GM23248 (cell line): ENCODE measurements at regions not wholly inside any gene's neighbourhood (a gene's known extent, or its start where the extent isn't known, plus 50 kb on each side); places are given as distances from the start of the nearest gene placed in this dataset.
A peak's percentile ranks its signal among the peaks of the same experiment; 100 is the strongest.

ENCODE experiments used
- DNase-seq: peaks from one replicate; pipeline ENCODE4 v3.0.0-alpha.2; 2015
- H2AFZ ChIP-seq: fragments of 200-600 bp; sonication (generic); 2 replicates; pipeline ENCODE4 v1.6.1; 2016; ENCODE audit warnings: antibody characterized with exemption
- H3F3A ChIP-seq: fragments of 200-600 bp; sonication (generic); 2 replicates; pipeline ENCODE4 v1.6.1; 2016; ENCODE audit warnings: mild to moderate bottlenecking, antibody characterized with exemption, mixed run types; ENCODE audit not compliant: insufficient read depth
- H3K27ac ChIP-seq: fragments of 200-600 bp; sonication (generic); 2 replicates; pipeline ENCODE4 v1.5.1; 2016; ENCODE audit warnings: mild to moderate bottlenecking
- H3K27me3 ChIP-seq: fragments of 200-600 bp; sonication (generic); replicated peaks from 2 replicates; pipeline ENCODE4 v1.6.1; 2016; ENCODE audit warnings: mild to moderate bottlenecking; ENCODE audit not compliant: insufficient read depth
- H3K36me3 ChIP-seq: fragments of 200-600 bp; sonication (generic); 2 replicates; pipeline ENCODE4 v1.6.1; 2016; ENCODE audit warnings: low read depth, mild to moderate bottlenecking
- H3K4me1 ChIP-seq: fragments of 200-600 bp; sonication (generic); 2 replicates; pipeline ENCODE4 v1.6.1; 2016; ENCODE audit warnings: mild to moderate bottlenecking; ENCODE audit not compliant: insufficient read depth
- H3K4me2 ChIP-seq: fragments of 200-600 bp; sonication (generic); one replicate; pipeline ENCODE4 v1.6.1; 2016; ENCODE audit warnings: mild to moderate bottlenecking; ENCODE audit not compliant: unreplicated experiment
- H3K4me3 ChIP-seq: fragments of 200-600 bp; sonication (generic); 2 replicates; pipeline ENCODE4 v1.5.1; 2016; ENCODE audit warnings: mild to moderate bottlenecking
- H3K79me2 ChIP-seq: fragments of 200-600 bp; sonication (generic); 2 replicates; pipeline ENCODE4 v1.6.1; 2016; ENCODE audit warnings: mild to moderate bottlenecking; ENCODE audit not compliant: insufficient read depth
- H3K9ac ChIP-seq: fragments of 200-600 bp; sonication (generic); 2 replicates; pipeline ENCODE4 v1.6.1; 2016; ENCODE audit warnings: mild to moderate bottlenecking
- H3K9me2 ChIP-seq: fragments of 200-600 bp; sonication (generic); 2 replicates; pipeline ENCODE4 v1.6.1; 2016; ENCODE audit warnings: mixed run types, mild to moderate bottlenecking, moderate library complexity; ENCODE audit not compliant: insufficient read depth
- H3K9me3 ChIP-seq: fragments of 200-600 bp; sonication (generic); one replicate; pipeline ENCODE4 v1.6.1; 2017; ENCODE audit warnings: low read depth
- H4K20me1 ChIP-seq: fragments of 200-600 bp; sonication (generic); 2 replicates; pipeline ENCODE4 v1.6.0; 2016; ENCODE audit not compliant: insufficient read depth
- EZH2 ChIP-seq: fragments of 200-600 bp; sonication (generic); IDR thresholded peaks from 2 replicates; pipeline ENCODE4 v1.6.1; 2018; ENCODE audit warnings: antibody characterized with exemption, mild to moderate bottlenecking; ENCODE audit not compliant: insufficient read depth, poor library complexity, severe bottlenecking
- EZH2phosphoT487 ChIP-seq: fragments of 200-600 bp; sonication (generic); IDR thresholded peaks from 2 replicates; pipeline ENCODE4 v1.6.1; 2018; ENCODE audit warnings: antibody characterized with exemption, moderate library complexity, mild to moderate bottlenecking, low read depth; ENCODE audit not compliant: insufficient read depth
- WGBS, 2 experiments: methylation state at CpG; one replicate each; pipeline ENCODE4 v1.1.6; 2015 to 2017; ENCODE audit warnings: low lambda C conversion rate in 2 of 2, low coverage in 1 of 2; ENCODE audit errors: missing lambda C conversion rate in 2 of 2; 5-methylcytosine and 5-hydroxymethylcytosine counted together
- in situ Hi-C: fragments of 300-500 bp; cut with MboI; formaldehyde crosslinking; loops from 2 replicates; pipeline ENCODE4 v1.15.0; 2020

DNA sequence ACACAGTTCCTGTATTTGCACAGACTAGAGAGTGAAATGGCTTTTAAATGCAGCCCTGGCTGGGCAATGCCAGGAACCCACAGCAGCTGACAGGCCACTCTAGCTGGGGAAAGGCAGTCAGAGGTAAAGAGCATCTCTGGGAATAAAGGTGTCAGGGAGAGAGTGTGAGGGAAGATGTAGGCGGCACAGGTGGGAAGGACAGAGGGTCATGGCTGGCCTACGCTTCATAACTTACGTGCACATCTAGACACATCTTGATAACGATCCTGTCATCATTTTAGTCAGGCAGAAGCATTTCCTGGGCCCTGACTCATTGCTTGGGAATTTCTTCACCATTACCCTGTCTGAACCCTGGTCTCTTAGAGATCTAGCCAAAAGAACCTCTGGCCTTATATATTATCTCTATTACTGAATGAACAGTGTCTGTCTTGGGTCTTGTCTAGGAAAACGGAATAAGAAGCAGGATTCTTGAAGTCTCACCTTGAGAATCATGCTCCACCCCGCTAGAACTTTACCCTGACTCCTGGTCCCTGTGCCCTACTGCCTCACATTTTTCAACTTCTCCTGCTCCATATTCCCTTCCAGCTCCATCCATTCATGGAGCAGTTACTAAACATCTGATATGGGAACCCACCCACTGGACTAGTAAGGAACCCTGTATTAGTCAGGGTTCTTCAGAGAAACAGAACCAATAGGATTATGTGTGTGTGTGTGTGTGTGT, 106.4 kb upstream of the ELL2 start:
- H3K9ac ChIP-seq: peak overlapping the region; percentile 57
- in situ Hi-C loops: no loop called here
- TF ChIP-seq EZH2phosphoT487 (no peak), EZH2 (no peak)
- DNase-seq: peak; percentile 89
- no peaks in the 10 kb centered on the region for H3K36me3 ChIP-seq
- H3K4me1 ChIP-seq: peaks cover 44% of the 10 kb centered on the region
- peak overlapping the region; percentile 88 for H3K27ac ChIP-seq
- no peaks in the 10 kb centered on the region for H3K9me3 ChIP-seq
- peaks cover 22% of the 10 kb centered on the region for H3F3A ChIP-seq
- no peaks in the 10 kb centered on the region for H3K9me2 ChIP-seq
- peak overlapping the region; percentile 35 for H3K4me3 ChIP-seq
- 6 to 12% methylated on average over 6 of the region's 6 CpGs for WGBS, 2 experiments
- H2AFZ ChIP-seq: 0 out of 2 replicates have a peak overlapping the region, but pooled peaks have one; percentile 22
- H4K20me1 ChIP-seq: no peaks in the 10 kb centered on the region
- peak overlapping the region; percentile 67 for H3K4me2 ChIP-seq
- H3K79me2 ChIP-seq: peaks cover 21% of the 10 kb centered on the region
- no peaks in the 10 kb centered on the region for H3K27me3 ChIP-seq

DNA sequence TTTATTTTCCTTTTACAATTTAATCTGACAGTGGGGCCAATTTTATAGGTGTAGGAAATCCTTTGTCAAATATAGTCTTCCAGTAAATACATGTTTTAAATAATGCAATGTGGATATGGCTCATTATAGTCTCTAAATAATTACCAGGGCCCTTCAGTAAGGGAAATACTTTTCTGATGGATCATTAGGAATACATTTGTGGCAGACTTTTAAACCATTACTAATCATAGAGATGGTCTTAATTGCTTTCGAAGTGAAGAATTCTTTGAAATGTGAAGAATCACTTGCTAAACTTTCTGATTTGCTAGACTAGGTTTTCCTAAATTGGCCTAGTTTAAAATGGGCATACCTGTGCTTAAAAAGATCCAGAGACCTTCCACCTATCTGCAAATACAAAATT, 105.6 kb upstream of the ELL2 start:
- no peaks in the 10 kb centered on the region for H4K20me1 ChIP-seq
- peaks cover 22% of the 10 kb centered on the region for H3F3A ChIP-seq
- TF ChIP-seq EZH2phosphoT487 (no peak), EZH2 (no peak)
- H3K4me2 ChIP-seq: peak overlapping the region; percentile 67
- in situ Hi-C loops: no loop called here
- peak overlapping the region; percentile 88 for H3K27ac ChIP-seq
- peaks cover 44% of the 10 kb centered on the region for H3K4me1 ChIP-seq
- H3K4me3 ChIP-seq: peak overlapping the region; percentile 35
- H3K9ac ChIP-seq: peak overlapping the region; percentile 57
- 0 to 6% methylated on average over 1 of the region's 1 CpG for WGBS, 2 experiments
- H3K36me3 ChIP-seq: no peaks in the 10 kb centered on the region
- no peak overlapping the region for H2AFZ ChIP-seq
- no peaks in the 10 kb centered on the region for H3K9me2 ChIP-seq
- peak; percentile 60 for DNase-seq
- H3K79me2 ChIP-seq: peaks cover 21% of the 10 kb centered on the region
- H3K9me3 ChIP-seq: no peaks in the 10 kb centered on the region
- no peaks in the 10 kb centered on the region for H3K27me3 ChIP-seq

DNA sequence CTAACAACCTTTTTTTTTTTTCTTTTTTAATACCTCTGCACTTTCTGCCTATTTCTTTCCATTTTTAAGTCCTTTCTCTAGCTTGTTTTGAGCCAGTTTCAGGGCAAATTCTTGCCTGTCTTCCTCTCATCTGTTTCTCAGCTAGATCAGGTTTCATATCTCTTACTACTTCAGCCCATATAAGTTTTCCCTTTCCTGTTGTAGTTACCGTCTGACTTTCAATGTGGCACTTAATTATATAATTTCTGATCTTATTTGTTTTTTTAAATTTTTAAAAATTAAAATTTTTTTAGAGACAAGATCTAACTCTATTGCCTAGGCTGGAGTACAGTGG, 104.7 kb upstream of the ELL2 start:
- H3K9me3 ChIP-seq: no peaks in the 10 kb centered on the region
- peaks cover 44% of the 10 kb centered on the region for H3K4me1 ChIP-seq
- peak overlapping the region; percentile 60 for H2AFZ ChIP-seq
- no peaks in the 10 kb centered on the region for H4K20me1 ChIP-seq
- H3K9ac ChIP-seq: peak overlapping the region; percentile 20; the same call in 1 of the 2 replicates
- in situ Hi-C loops: no loop called here
- H3K27me3 ChIP-seq: no peaks in the 10 kb centered on the region
- peaks cover 22% of the 10 kb centered on the region for H3F3A ChIP-seq
- WGBS, 2 experiments: 67 to 79% methylated on average over 1 of the region's 1 CpG
- peak overlapping the region; percentile 88 for H3K27ac ChIP-seq
- peaks cover 21% of the 10 kb centered on the region for H3K79me2 ChIP-seq
- H3K9me2 ChIP-seq: no peaks in the 10 kb centered on the region
- H3K4me2 ChIP-seq: peak overlapping the region; percentile 67
- no peaks in the 10 kb centered on the region for H3K36me3 ChIP-seq
- DNase-seq: no peak
- no peak for TF ChIP-seq EZH2
- no peak for TF ChIP-seq EZH2phosphoT487
- H3K4me3 ChIP-seq: no peak overlapping the region

DNA sequence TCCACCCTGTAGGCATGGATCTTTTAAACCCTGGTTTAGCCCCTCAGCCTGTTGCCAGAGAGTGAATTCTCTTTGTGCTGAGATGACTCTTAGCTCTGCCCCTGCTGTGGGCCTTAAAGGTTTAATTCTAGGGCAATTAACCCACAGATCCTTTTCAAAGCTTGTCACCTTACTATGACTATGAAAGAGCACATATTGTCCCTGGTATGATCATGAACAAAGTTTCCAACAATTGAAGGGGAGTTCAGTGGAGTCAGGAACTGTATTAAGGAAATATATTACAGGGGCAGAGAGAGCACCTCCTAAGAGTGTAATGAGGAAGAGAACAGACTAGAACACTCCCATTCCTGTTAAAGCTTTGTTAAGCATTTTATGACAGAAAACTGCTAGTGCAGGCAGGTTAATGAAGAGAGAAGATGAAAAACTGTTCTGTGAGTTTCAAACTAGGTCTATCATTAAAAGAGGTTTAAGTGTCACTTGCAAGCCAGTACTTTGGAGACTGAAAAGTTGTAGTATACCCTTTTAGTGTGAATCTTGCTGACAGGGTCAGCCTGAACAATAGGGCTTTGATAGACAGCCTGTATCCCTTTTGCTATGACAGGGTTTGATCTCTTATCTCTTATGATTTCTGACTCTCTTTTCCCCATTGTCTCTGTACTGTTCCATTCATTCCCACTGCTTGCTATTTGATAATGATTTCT, 104.2 kb upstream of the ELL2 start:
- H3K9ac ChIP-seq: peak overlapping the region; percentile 20
- peaks cover 44% of the 10 kb centered on the region for H3K4me1 ChIP-seq
- no peaks in the 10 kb centered on the region for H3K36me3 ChIP-seq
- H3K27me3 ChIP-seq: no peaks in the 10 kb centered on the region
- H3K4me2 ChIP-seq: peak overlapping the region; percentile 67
- peak overlapping the region; percentile 60 for H2AFZ ChIP-seq
- no peak overlapping the region for H3K4me3 ChIP-seq
- no peaks in the 10 kb centered on the region for H4K20me1 ChIP-seq
- no peaks in the 10 kb centered on the region for H3K9me2 ChIP-seq
- TF ChIP-seq EZH2phosphoT487 (no peak), EZH2 (no peak)
- H3K9me3 ChIP-seq: no peaks in the 10 kb centered on the region
- peaks cover 22% of the 10 kb centered on the region for H3F3A ChIP-seq
- in situ Hi-C loops: no loop called here
- H3K27ac ChIP-seq: peak overlapping the region; percentile 88
- DNase-seq: no peak
- peaks cover 21% of the 10 kb centered on the region for H3K79me2 ChIP-seq
